ENCODE measurements at regions not wholly inside any gene's neighbourhood (a gene's known extent, or its start where the extent isn't known, plus 50 kb on each side); places are given as distances from the start of the nearest gene placed in this dataset.

DNA sequence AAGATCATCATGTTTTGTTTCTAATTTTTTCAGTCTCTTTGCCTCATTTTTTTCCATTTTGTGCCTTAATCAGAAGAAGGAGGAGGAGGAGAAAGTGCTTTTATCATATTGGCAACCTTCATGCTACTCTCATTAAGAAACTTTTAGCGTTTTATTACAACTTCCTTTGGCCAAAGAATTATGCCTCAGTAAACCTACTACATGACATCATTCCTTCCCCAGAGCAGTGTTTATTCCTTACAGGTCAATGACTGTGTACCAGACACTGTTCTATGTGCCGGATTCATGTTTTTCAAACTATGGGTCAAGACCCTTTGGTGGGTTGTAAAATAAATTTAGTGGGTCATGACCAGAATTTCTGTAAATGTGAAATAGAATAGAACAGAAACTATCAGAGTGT lies 110.4 kb downstream of the SLC30A10 start:
- Histone ChIP-seq H3K18ac (ENCODE audit: insufficient read length, low read depth, low read length) (no peak overlapping the region), H4K5ac (ENCODE audit: insufficient read length, low read depth, low read length) (no peak overlapping the region), H2BK120ac (ENCODE audit: low read depth, low read length, poor library complexity, severe bottlenecking) (no peak overlapping the region), H3K27ac (ENCODE audit: insufficient read length, low read depth, low read length) (no peak overlapping the region), H3K23me2 (ENCODE audit: insufficient read length, low read depth, low read length, poor library complexity, severe bottlenecking) (no peaks in the 10 kb centered on the region), H3K9ac (ENCODE audit: extremely low read depth, insufficient read length, low read length) (no peak overlapping the region), H3K23ac (ENCODE audit: insufficient read length, low read depth, low read length) (no peak overlapping the region), H3K4me2 (ENCODE audit: insufficient read depth, insufficient read length, low read length) (no peak overlapping the region), H4K8ac (replicated peaks; ENCODE audit: insufficient read length, low read depth, low read length) (no peak overlapping the region), H3K27me3 (ENCODE audit: insufficient read depth, low read length) (no peaks in the 10 kb centered on the region), H3K9me3 (ENCODE audit: control insufficient read depth, low read depth, low read length) (no peaks in the 10 kb centered on the region), H3T11ph (ENCODE audit: low read length) (no peak overlapping the region), H3K14ac (ENCODE audit: insufficient read depth, low read length) (no peak overlapping the region), H3K79me2 (ENCODE audit: insufficient read depth, low read length) (no peaks in the 10 kb centered on the region), H2AFZ (ENCODE audit: low read length) (no peak overlapping the region), H4K20me1 (ENCODE audit: control insufficient read depth, insufficient read depth, insufficient read length) (no peaks in the 10 kb centered on the region), H2BK12ac (ENCODE audit: insufficient read length, low read depth, low read length) (no peak overlapping the region), H2AK5ac (ENCODE audit: insufficient read length, low read length) (no peak overlapping the region), H2BK20ac (ENCODE audit: low read depth, low read length, poor library complexity, severe bottlenecking) (no peak overlapping the region), H3K79me1 (ENCODE audit: insufficient read depth, low read depth, low read length, poor library complexity, severe bottlenecking) (no peaks in the 10 kb centered on the region), H4K91ac (ENCODE audit: insufficient read length, low read depth, low read length) (no peak overlapping the region), H3K56ac (ENCODE audit: insufficient read length, low read depth, low read length) (no peak overlapping the region), H3K4me1 (ENCODE audit: insufficient read depth, low read length) (0 out of 2 replicates have a peak, but pooled peaks cover 2% of the 10 kb centered on the region), H2BK15ac (ENCODE audit: low read depth, low read length) (no peak overlapping the region), H2BK5ac (ENCODE audit: insufficient read length, low read length) (no peak overlapping the region), H3K4ac (ENCODE audit: low read depth, low read length) (no peak overlapping the region)
- Mint-ChIP-seq H3K36me3 (ENCODE audit: insufficient read depth in 1 of 3, low read depth in 3 of 3) (no peaks in the 10 kb centered on the region), H3K9me3 (no peaks in the 10 kb centered on the region; a peak in 2 of 5 replicates), H3K4me3 (no peak overlapping the region), H3K4me1 (peaks cover 14 to 16% of the 10 kb centered on the region in 2 experiments; a peak in 2 of 4 replicates), H3K27me3 (ENCODE audit: low read depth) (no peaks in the 10 kb centered on the region), H3K27ac (no peak overlapping the region)
- WGBS (ENCODE audit: extremely low coverage, insufficient read length, low lambda C conversion rate) = no CpG with 5 or more reads among the region's 2 CpGs
- TF ChIP-seq, protein P1, sequence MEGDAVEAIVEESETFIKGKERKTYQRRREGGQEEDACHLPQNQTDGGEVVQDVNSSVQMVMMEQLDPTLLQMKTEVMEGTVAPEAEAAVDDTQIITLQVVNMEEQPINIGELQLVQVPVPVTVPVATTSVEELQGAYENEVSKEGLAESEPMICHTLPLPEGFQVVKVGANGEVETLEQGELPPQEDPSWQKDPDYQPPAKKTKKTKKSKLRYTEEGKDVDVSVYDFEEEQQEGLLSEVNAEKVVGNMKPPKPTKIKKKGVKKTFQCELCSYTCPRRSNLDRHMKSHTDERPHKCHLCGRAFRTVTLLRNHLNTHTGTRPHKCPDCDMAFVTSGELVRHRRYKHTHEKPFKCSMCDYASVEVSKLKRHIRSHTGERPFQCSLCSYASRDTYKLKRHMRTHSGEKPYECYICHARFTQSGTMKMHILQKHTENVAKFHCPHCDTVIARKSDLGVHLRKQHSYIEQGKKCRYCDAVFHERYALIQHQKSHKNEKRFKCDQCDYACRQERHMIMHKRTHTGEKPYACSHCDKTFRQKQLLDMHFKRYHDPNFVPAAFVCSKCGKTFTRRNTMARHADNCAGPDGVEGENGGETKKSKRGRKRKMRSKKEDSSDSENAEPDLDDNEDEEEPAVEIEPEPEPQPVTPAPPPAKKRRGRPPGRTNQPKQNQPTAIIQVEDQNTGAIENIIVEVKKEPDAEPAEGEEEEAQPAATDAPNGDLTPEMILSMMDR (conservative IDR thresholded peaks at IDR 0.05) = no peak
- DNase-seq = no peak

All from H9 (cell line).